ENCODE measurements at regions not wholly inside any gene's neighbourhood (a gene's known extent, or its start where the extent isn't known, plus 50 kb on each side); places are given as distances from the start of the nearest gene placed in this dataset.

DNA sequence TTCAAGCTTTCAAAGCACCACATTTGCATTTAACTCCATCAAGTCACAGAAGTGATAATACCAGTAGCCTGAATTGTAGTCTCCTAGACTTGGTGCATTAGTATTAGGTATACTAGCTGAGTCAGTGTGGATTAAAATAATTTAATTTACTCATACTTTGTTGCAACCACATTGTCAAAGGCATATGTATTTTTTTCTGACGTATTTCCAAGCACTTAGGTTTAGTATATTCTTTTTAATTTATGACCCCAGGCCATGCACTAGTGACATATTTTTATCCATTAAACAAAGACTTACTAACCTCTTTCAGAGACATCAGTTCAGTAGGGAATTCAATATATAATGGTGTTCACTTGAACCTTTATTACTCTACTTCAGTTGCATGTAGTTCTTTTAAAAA lies 1894.5 kb downstream of the NCAM2 start:
- Histone ChIP-seq H2BK120ac (replicated peaks; ENCODE audit: low read depth, low read length) (no peak overlapping the region), H3K23ac (ENCODE audit: insufficient read length) (no peak overlapping the region), H2BK5ac (ENCODE audit: low read depth, low read length) (no peak overlapping the region), H3K4me3 (ENCODE audit: extremely low read depth in 1 of 4, insufficient read depth in 2 of 4, low read depth in 3 of 4, low read length in 4 of 4) (no peak overlapping the region), H3K79me1 (ENCODE audit: low read depth, low read length) (no peaks in the 10 kb centered on the region), H4K5ac (ENCODE audit: insufficient read length, low read depth, low read length) (no peak overlapping the region), H3K36me3 (ENCODE audit: control insufficient read depth in 2 of 4, insufficient read depth in 4 of 4, low read length in 3 of 4) (no peaks in the 10 kb centered on the region), H3K14ac (ENCODE audit: insufficient read length) (no peak overlapping the region), H4K20me1 (replicated peaks in 1 of 2; ENCODE audit: control insufficient read depth in 1 of 2, insufficient read depth in 2 of 2, low read length in 2 of 2) (no peaks in the 10 kb centered on the region), H3K4me2 (ENCODE audit: insufficient read depth in 1 of 2, low read depth in 2 of 2, low read length in 2 of 2) (no peak overlapping the region), H3K9ac (replicated peaks in 1 of 4; ENCODE audit: extremely low read depth in 1 of 4, low read depth in 3 of 4, low read length in 3 of 4) (no peak overlapping the region), H3K9me3 (ENCODE audit: insufficient read depth in 2 of 2, low read depth in 1 of 2, low read length in 1 of 2) (no peaks in the 10 kb centered on the region), H2AK5ac (ENCODE audit: low read depth, low read length) (no peak overlapping the region), H3K23me2 (ENCODE audit: low read depth, low read length) (no peaks in the 10 kb centered on the region), H4K91ac (replicated peaks; ENCODE audit: insufficient read length, low read length) (no peak overlapping the region), H3K56ac (replicated peaks; ENCODE audit: insufficient read length, low read depth, low read length) (no peak overlapping the region), H4K8ac (ENCODE audit: extremely low read depth, insufficient read depth, low read length) (no peak overlapping the region), H2BK15ac (ENCODE audit: low read length) (no peak overlapping the region), H3K27ac (ENCODE audit: low read depth, low read length) (no peak overlapping the region), H2AFZ (ENCODE audit: low read length) (no peak overlapping the region), H3K4ac (replicated peaks; ENCODE audit: insufficient read length, low read depth, low read length) (no peak overlapping the region), H3K4me1 (replicated peaks in 1 of 4; ENCODE audit: control insufficient read depth in 3 of 4, insufficient read depth in 4 of 4, low read length in 3 of 4) (no peaks in the 10 kb centered on the region; a peak in 1 of 7 replicates), H2BK12ac (ENCODE audit: low read depth, low read length) (no peak overlapping the region), H3K18ac (ENCODE audit: extremely low read depth, low read length) (no peak overlapping the region), H2BK20ac (ENCODE audit: low read length) (no peak overlapping the region), H3K79me2 (ENCODE audit: control insufficient read depth in 1 of 2, insufficient read depth in 2 of 2, low read length in 2 of 2) (no peaks in the 10 kb centered on the region), H3K27me3 (replicated peaks in 1 of 4; ENCODE audit: control insufficient read depth in 3 of 4, extremely low read depth in 1 of 4, insufficient read depth in 3 of 4, low read length in 3 of 4) (no peaks in the 10 kb centered on the region)
- no peak for FAIRE-seq
- DNase-seq (ENCODE audit: low read depth in 1 of 2, low spot score in 2 of 2), result no peak
- WGBS, 2 experiments (ENCODE audit: extremely low coverage in 1 of 2, insufficient coverage in 1 of 2, insufficient read length in 1 of 2, insufficient replicate concordance in 2 of 2, low coverage in 1 of 2, low lambda C conversion rate in 2 of 2, missing lambda C conversion rate in 1 of 2), result 94% methylated on average over 1 of the region's 1 CpG; no CpG with 5 or more reads in 1 of the 2 experiments
- ChIA-PET CTCF (ENCODE audit: partially characterized antibody) (interaction anchor here (0.7 kb wide), 1 partner anchor 43 kb away, joined by 3 read pairs; no protein-coding TSS in a partner anchor), POLR2A (ENCODE audit: partially characterized antibody) (no interaction called here)
- TF ChIP-seq EGR1 (IDR thresholded peaks at IDR 0.05; ENCODE audit: borderline replicate concordance, low read depth, low read length) (no peak), POLR2AphosphoS5 (IDR thresholded peaks at IDR 0.05; ENCODE audit: low read depth, low read length) (no peak), RAD21 (IDR thresholded peaks at IDR 0.05 in 1 of 2, conservative IDR thresholded peaks at IDR 0.05 in 1 of 2; ENCODE audit: low read depth in 2 of 2, low read length in 2 of 2) (no peak), KDM1A (IDR thresholded peaks at IDR 0.05; ENCODE audit: borderline replicate concordance, low read length) (no peak), SP1 (IDR thresholded peaks at IDR 0.05; ENCODE audit: low read depth, low read length) (no peak), RBBP5 (IDR thresholded peaks at IDR 0.05; ENCODE audit: borderline replicate concordance, low read depth, low read length) (no peak), NANOG (IDR thresholded peaks at IDR 0.05; ENCODE audit: insufficient read depth, low read depth, low read length, poor library complexity, severe bottlenecking) (no peak), GTF2F1 (IDR thresholded peaks at IDR 0.05; ENCODE audit: borderline replicate concordance, low read depth, low read length) (no peak), CHD2 (IDR thresholded peaks at IDR 0.05; ENCODE audit: low read length) (no peak), SP4 (IDR thresholded peaks at IDR 0.05; ENCODE audit: low read length) (no peak), TEAD4 (IDR thresholded peaks at IDR 0.05; ENCODE audit: low read depth, low read length) (no peak), TAF1 (IDR thresholded peaks at IDR 0.05; ENCODE audit: low read depth, low read length) (no peak), FOSL1 (IDR thresholded peaks at IDR 0.05; ENCODE audit: insufficient read depth, low read depth, low read length) (no peak)
- TF ChIP-seq, protein P1, sequence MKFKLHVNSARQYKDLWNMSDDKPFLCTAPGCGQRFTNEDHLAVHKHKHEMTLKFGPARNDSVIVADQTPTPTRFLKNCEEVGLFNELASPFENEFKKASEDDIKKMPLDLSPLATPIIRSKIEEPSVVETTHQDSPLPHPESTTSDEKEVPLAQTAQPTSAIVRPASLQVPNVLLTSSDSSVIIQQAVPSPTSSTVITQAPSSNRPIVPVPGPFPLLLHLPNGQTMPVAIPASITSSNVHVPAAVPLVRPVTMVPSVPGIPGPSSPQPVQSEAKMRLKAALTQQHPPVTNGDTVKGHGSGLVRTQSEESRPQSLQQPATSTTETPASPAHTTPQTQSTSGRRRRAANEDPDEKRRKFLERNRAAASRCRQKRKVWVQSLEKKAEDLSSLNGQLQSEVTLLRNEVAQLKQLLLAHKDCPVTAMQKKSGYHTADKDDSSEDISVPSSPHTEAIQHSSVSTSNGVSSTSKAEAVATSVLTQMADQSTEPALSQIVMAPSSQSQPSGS (IDR thresholded peaks at IDR 0.05; ENCODE audit: low read length), result no peak

Measured in H1 (cell line).